Transverse colon (tissue), 3 donors: ENCODE measurements at regions not wholly inside any gene's neighbourhood (a gene's known extent, or its start where the extent isn't known, plus 50 kb on each side); places are given as distances from the start of the nearest gene placed in this dataset.

Source experiments
- CTCF ChIP-seq, 5 experiments: fragments of 200-600 bp in 3 of 5; fragments of 450-650 bp in 2 of 5; sonication (generic) in 3 of 5; IDR thresholded peaks; 1 replicate in 2 of 5; 2 replicates in 3 of 5; pipeline ENCODE4 v1.5.1; 2016 to 2017; ENCODE audit warnings: antibody characterized with exemption in 5 of 5, inconsistent platforms in 3 of 5, mild to moderate bottlenecking in 2 of 5, moderate library complexity in 1 of 5
- EP300 ChIP-seq: sonication (generic); formaldehyde crosslinking; IDR thresholded peaks from one replicate; pipeline ENCODE4 v1.6.1; 2017; ENCODE audit warnings: antibody characterized with exemption, low read depth

GRCh38 chr18:52228166-52228565 is 111.8 kb upstream of the DCC start:
- TF ChIP-seq CTCF (IDR thresholded peaks at IDR 0.05), result no peak
- TF ChIP-seq EP300, result no peak
